Activated T-helper 17 cell treated with anti-CD3 and anti-CD28 coated beads, Interleukin-2, amount 50 U/mL, for 72 hours (primary cell): ENCODE measurements at regions not wholly inside any gene's neighbourhood (a gene's known extent, or its start where the extent isn't known, plus 50 kb on each side); places are given as distances from the start of the nearest gene placed in this dataset.

Source experiments
- ATAC-seq: fragments of 150-1000 bp; cut with Tn5 transposase; replicated peaks from 2 replicates; pipeline ENCODE4 v1.10.0; 2021; ENCODE audit warnings: mild to moderate bottlenecking, moderate library complexity
- H3K27ac Mint-ChIP-seq: one replicate; pipeline ENCODE4 v1.8.0; 2022; ENCODE audit warnings: mixed read lengths
- H3K27me3 Mint-ChIP-seq: one replicate; pipeline ENCODE4 v1.8.0; 2022; ENCODE audit warnings: mixed read lengths
- H3K36me3 Mint-ChIP-seq: one replicate; pipeline ENCODE4 v1.8.0; 2022; ENCODE audit warnings: low read depth, mild to moderate bottlenecking, mixed read lengths
- H3K4me1 Mint-ChIP-seq: one replicate; pipeline ENCODE4 v1.8.0; 2022; ENCODE audit warnings: mixed read lengths
- H3K4me3 Mint-ChIP-seq: one replicate; pipeline ENCODE4 v1.8.0; 2022; ENCODE audit warnings: mild to moderate bottlenecking, mixed read lengths
- H3K9me3 Mint-ChIP-seq: one replicate; pipeline ENCODE4 v1.8.0; 2022; ENCODE audit warnings: mixed read lengths

DNA sequence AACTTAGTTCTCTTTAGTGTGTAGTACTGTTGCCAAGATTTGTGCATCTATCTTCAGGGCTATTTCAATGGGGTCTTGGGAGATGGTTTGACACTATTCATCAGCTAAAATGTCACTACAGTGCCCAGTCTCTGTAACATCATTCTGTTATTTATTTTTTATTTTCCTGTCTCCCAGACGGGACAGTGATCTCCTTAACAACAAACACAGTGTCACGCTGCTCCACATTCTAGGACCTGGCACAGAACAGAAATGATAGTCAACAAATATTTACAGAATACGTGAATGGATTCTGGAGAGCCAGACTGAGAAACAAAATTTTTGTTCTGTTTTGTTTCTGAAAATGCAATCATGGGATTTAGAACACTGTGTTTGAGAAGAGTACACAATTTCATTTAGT lies 937.7 kb upstream of the LRRN3 start:
- Mint-ChIP-seq H3K36me3 (no peaks in the 10 kb centered on the region), H3K9me3 (no peaks in the 10 kb centered on the region), H3K4me1 (no peaks in the 10 kb centered on the region), H3K27ac (no peak overlapping the region), H3K4me3 (no peak overlapping the region), H3K27me3 (no peaks in the 10 kb centered on the region)
- no peak for ATAC-seq

GRCh38 chr7:110156511-110156910 lies 934.4 kb upstream of the LRRN3 start:
- Mint-ChIP-seq H3K4me1 (no peaks in the 10 kb centered on the region), H3K36me3 (no peaks in the 10 kb centered on the region), H3K9me3 (no peaks in the 10 kb centered on the region), H3K27ac (no peak overlapping the region), H3K27me3 (no peaks in the 10 kb centered on the region), H3K4me3 (no peak overlapping the region)
- ATAC-seq = no peak

GRCh38 chr7:110157631-110158362 lies 933.1 kb upstream of the LRRN3 start:
- Mint-ChIP-seq H3K4me3 (no peak overlapping the region), H3K9me3 (no peaks in the 10 kb centered on the region), H3K27me3 (no peaks in the 10 kb centered on the region), H3K4me1 (no peaks in the 10 kb centered on the region), H3K36me3 (no peaks in the 10 kb centered on the region), H3K27ac (no peak overlapping the region)
- no peak for ATAC-seq

DNA sequence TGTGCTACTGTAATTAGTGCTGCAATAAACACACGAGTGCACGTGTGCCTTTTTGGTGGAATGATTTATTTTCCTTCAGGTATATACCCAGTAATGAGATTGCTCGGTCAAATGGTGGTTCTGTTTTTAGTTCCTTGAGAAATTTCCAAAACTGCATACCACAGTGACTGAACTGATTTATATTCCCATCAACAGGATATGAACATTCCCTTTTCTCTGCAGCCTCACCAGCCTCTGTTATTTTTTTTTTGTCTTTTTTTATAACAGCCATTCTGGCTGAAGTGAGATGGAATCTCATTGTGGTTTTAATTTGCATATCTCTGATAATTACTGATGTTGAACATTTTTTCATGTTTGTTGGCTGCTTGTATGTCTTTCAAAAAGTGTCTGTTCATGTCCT lies 922.9 kb upstream of the LRRN3 start:
- H3K27me3 Mint-ChIP-seq = no peaks in the 10 kb centered on the region
- no peak overlapping the region for H3K27ac Mint-ChIP-seq
- no peaks in the 10 kb centered on the region for H3K4me1 Mint-ChIP-seq
- no peaks in the 10 kb centered on the region for H3K9me3 Mint-ChIP-seq
- H3K4me3 Mint-ChIP-seq = no peak overlapping the region
- no peaks in the 10 kb centered on the region for H3K36me3 Mint-ChIP-seq
- no peak for ATAC-seq

- Mint-ChIP-seq H3K27me3 (no peaks in the 10 kb centered on the region), H3K36me3 (no peaks in the 10 kb centered on the region), H3K4me3 (no peak overlapping the region), H3K4me1 (no peaks in the 10 kb centered on the region), H3K9me3 (no peaks in the 10 kb centered on the region), H3K27ac (no peak overlapping the region)
- no peak for ATAC-seq
Measured at GRCh38 chr7:110170841-110171240, 920.1 kb upstream of the LRRN3 start.

DNA sequence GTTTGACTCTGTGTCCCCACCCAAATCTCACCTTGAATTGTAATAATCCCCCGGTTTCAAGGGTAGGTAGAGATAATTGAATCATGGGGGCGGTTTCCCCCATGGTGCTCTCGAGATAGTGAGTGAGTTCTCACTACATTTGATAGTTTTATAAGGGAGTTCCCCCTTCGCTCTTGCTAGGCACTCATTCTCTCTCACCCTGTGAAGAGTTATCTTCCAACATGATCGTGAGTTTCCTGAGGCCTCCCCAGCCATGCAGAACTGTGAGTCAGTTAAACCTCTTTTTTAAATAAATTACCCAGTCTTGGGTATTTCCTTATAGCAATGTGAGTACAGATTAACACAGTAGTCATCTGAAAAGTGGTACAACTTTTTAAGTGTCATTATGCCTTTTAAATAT lies 913.5 kb upstream of the LRRN3 start:
- no peaks in the 10 kb centered on the region for H3K9me3 Mint-ChIP-seq
- no peaks in the 10 kb centered on the region for H3K36me3 Mint-ChIP-seq
- no peak for ATAC-seq
- no peak overlapping the region for H3K27ac Mint-ChIP-seq
- H3K27me3 Mint-ChIP-seq = no peaks in the 10 kb centered on the region
- no peak overlapping the region for H3K4me3 Mint-ChIP-seq
- no peaks in the 10 kb centered on the region for H3K4me1 Mint-ChIP-seq

DNA sequence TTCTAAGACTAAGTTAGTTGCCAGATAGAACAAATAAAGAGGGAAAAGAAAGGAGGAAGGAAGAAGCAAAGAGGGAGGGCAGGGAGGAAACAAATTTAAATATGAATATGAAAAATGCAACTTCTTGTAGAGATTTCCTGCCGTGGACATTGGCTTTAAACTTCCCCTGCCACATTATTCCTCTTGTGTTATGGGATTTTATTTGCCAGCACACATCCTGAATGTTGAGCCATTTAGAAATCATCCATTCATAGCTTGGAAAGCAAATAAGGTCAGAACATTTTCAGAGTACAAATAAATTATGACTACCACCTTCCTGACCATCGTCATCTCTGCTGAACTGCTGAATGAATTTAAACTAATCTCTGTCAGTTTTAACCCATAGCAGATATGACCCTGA lies 911.9 kb upstream of the LRRN3 start:
- no peak overlapping the region for H3K27ac Mint-ChIP-seq
- no peaks in the 10 kb centered on the region for H3K4me1 Mint-ChIP-seq
- H3K9me3 Mint-ChIP-seq = no peaks in the 10 kb centered on the region
- no peaks in the 10 kb centered on the region for H3K36me3 Mint-ChIP-seq
- no peak overlapping the region for H3K4me3 Mint-ChIP-seq
- no peak for ATAC-seq
- H3K27me3 Mint-ChIP-seq = no peaks in the 10 kb centered on the region

DNA sequence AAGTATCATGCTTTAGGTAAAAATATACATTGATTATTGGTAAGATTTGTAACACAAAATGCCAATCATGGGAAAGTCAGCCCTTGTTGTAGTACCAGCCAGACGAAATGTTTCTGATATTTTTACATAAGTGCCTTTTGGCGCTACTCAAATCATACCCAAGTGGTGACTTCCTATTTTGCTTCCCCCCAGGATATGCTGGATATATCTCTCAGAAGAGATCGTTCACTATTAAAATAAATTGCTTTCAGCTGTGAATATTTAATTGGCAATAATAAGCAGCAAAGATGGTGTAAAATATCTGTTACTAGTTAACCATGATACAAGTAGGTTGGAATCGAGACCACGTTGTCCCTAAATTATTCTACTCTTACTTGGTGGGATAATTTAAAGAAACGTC lies 909.2 kb upstream of the LRRN3 start:
- no peak for ATAC-seq
- Mint-ChIP-seq H3K4me3 (no peak overlapping the region), H3K4me1 (no peaks in the 10 kb centered on the region), H3K9me3 (peaks cover 4% of the 10 kb centered on the region), H3K36me3 (no peaks in the 10 kb centered on the region), H3K27me3 (peaks cover 3% of the 10 kb centered on the region), H3K27ac (no peak overlapping the region)

DNA sequence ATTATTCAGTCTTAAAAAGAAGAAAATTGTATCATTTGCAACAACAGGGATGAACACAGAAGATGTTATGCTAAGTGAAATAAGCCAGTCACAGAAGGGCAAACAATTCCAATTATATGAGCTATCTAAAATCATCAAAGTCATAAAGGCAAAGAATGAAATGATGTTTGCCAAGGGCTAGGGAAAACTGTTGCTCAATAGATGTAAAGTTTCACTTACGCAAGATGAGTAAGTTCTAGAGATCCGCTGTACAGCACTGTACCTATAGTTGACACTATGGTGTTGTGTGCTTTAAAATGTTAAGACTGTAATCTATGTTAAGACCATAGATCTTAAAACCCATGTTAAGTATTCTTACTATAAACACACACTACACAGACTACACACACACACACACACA lies 904.6 kb upstream of the LRRN3 start:
- no peak for ATAC-seq
- H3K36me3 Mint-ChIP-seq = no peaks in the 10 kb centered on the region
- H3K27me3 Mint-ChIP-seq = peaks cover 3% of the 10 kb centered on the region
- H3K27ac Mint-ChIP-seq = no peak overlapping the region
- no peak overlapping the region for H3K4me3 Mint-ChIP-seq
- no peaks in the 10 kb centered on the region for H3K4me1 Mint-ChIP-seq
- H3K9me3 Mint-ChIP-seq = peaks cover 4% of the 10 kb centered on the region

GRCh38 chr7:110187877-110188554 lies 902.9 kb upstream of the LRRN3 start:
- no peak for ATAC-seq
- H3K27me3 Mint-ChIP-seq = peaks cover 3% of the 10 kb centered on the region
- H3K9me3 Mint-ChIP-seq = peaks cover 4% of the 10 kb centered on the region
- H3K27ac Mint-ChIP-seq = no peak overlapping the region
- H3K4me3 Mint-ChIP-seq = no peak overlapping the region
- no peaks in the 10 kb centered on the region for H3K36me3 Mint-ChIP-seq
- H3K4me1 Mint-ChIP-seq = no peaks in the 10 kb centered on the region

- no peak overlapping the region for H3K27ac Mint-ChIP-seq
- no peak for ATAC-seq
- H3K36me3 Mint-ChIP-seq = no peaks in the 10 kb centered on the region
- no peaks in the 10 kb centered on the region for H3K4me1 Mint-ChIP-seq
- H3K4me3 Mint-ChIP-seq = no peak overlapping the region
- peaks cover 8% of the 10 kb centered on the region for H3K27me3 Mint-ChIP-seq
- H3K9me3 Mint-ChIP-seq = no peaks in the 10 kb centered on the region
Measured at GRCh38 chr7:110204527-110204926, 886.4 kb upstream of the LRRN3 start.

DNA sequence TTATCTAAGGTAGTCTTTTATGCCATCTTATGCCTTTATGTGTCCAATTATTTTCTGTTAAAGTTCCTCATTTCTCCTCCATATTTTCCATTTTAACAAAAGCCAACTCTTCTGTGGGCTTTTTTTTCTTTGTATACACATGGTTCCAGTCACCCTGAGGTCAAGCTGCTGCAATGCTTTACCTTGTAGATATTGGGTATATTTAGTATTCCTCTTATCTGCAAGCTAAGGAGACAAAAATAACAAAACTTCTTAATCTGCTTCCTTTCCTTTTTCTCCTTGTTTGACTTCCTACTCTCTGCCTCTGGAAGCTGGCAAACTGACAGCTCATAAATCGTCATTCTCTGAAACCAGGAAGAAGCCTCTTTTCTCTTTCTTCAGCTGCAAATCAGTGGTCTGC lies 885.0 kb upstream of the LRRN3 start:
- H3K4me1 Mint-ChIP-seq = no peaks in the 10 kb centered on the region
- no peak for ATAC-seq
- H3K4me3 Mint-ChIP-seq = no peak overlapping the region
- H3K9me3 Mint-ChIP-seq = no peaks in the 10 kb centered on the region
- peaks cover 8% of the 10 kb centered on the region for H3K27me3 Mint-ChIP-seq
- H3K27ac Mint-ChIP-seq = no peak overlapping the region
- H3K36me3 Mint-ChIP-seq = no peaks in the 10 kb centered on the region

DNA sequence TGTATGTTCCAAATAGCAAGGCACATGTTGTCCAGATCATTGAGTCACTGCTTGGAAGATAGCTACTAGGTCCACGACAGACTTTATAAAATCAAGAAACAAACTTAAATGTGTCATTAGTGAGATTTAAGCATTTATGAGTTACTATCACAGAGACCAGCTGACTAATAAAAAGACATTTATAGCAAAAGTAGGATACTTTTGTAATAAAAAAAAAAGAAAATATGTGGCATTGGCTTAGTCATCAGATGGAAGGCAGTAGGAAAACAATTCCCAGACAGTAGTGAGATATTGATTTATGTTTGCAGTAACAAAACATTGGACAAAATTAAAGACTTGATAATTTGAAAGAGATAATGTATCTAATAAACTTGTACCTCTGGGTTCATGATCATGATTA lies 881.0 kb upstream of the LRRN3 start:
- Mint-ChIP-seq H3K27ac (no peak overlapping the region), H3K9me3 (peaks cover 6% of the 10 kb centered on the region), H3K4me1 (no peaks in the 10 kb centered on the region), H3K4me3 (no peak overlapping the region), H3K27me3 (peaks cover 6% of the 10 kb centered on the region), H3K36me3 (no peaks in the 10 kb centered on the region)
- ATAC-seq = no peak

- no peak for ATAC-seq
- Mint-ChIP-seq H3K27me3 (peaks cover 2% of the 10 kb centered on the region), H3K4me1 (no peaks in the 10 kb centered on the region), H3K4me3 (no peak overlapping the region), H3K36me3 (no peaks in the 10 kb centered on the region), H3K9me3 (peaks cover 6% of the 10 kb centered on the region), H3K27ac (no peak overlapping the region)
Measured at GRCh38 chr7:110210941-110211608, 879.9 kb upstream of the LRRN3 start.

DNA sequence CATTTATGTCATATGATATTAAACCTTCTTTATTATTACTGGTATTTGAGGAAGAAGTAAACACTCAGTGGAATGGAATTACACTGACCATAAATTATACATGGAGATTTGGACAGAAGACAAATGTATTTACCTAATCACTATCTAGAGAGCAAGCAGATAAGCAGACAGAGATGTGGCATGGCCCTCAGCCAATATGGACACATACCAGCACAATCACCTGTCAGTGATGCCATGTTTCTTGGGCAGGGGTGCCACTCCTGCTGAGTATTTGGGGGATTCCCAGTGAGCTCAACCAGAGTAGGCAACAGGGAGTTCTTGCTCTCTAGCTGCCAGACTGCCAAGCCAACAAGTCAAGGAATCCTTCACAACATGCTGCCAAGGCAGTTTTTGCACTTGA lies 866.3 kb upstream of the LRRN3 start:
- Mint-ChIP-seq H3K9me3 (no peaks in the 10 kb centered on the region), H3K36me3 (no peaks in the 10 kb centered on the region), H3K27ac (no peak overlapping the region), H3K4me3 (no peak overlapping the region), H3K27me3 (no peaks in the 10 kb centered on the region), H3K4me1 (no peaks in the 10 kb centered on the region)
- no peak for ATAC-seq
